Erythroblast (primary cell): ENCODE measurements at regions not wholly inside any gene's neighbourhood (a gene's known extent, or its start where the extent isn't known, plus 50 kb on each side); places are given as distances from the start of the nearest gene placed in this dataset.
"Not testable (repeated sequence)": the region's sequence is repeated elsewhere in the genome, so short reads cannot be mapped to it uniquely, and the experiment has no call there.

Experiments used
- GATA1 ChIP-seq: IDR thresholded peaks from 2 replicates; pipeline ENCODE4 v1.6.1; 2011; ENCODE audit warnings: low read depth, mild to moderate bottlenecking, control low read depth, low read length, moderate library complexity
- POLR2A ChIP-seq: IDR thresholded peaks from 2 replicates; pipeline ENCODE4 v1.6.1; 2011; ENCODE audit warnings: mild to moderate bottlenecking, low read length

DNA sequence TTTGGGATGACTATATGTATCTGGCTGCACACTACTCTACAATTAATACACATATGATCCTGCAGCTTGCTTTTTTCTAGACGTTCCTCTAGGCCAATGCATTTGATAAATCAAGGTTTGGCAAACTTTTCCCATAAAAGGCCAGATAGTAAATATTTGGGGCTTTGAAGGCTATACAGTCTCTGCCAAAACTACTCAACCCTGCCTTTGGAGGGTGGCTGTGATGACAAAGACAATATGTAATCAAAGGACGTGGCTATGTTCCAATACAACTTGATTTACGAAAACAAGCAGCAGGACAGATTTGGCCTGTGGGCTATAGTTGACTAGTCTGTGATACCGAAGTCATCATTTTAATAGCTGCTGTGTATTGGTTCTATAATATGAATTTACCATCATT lies 181.3 kb upstream of the NBPF12 start:
- not testable (repeated sequence) for TF ChIP-seq POLR2A, GATA1
